OCI-LY7 (cell line): ENCODE measurements at regions not wholly inside any gene's neighbourhood (a gene's known extent, or its start where the extent isn't known, plus 50 kb on each side); places are given as distances from the start of the nearest gene placed in this dataset.

Experiments used
- BruUV-seq: library from RNA; stranded (reverse); fragments of 400-500 nt; replicated peaks from 2 replicates; lab custom pipeline; 2021; lab: Mats Ljungman, UMichigan
- CTCF ChIA-PET: fragments of 300-600 bp; sonication (Branson Sonifier 250); formaldehyde crosslinking; loops from one replicate; lab custom pipeline; 2022; ENCODE audit warnings: antibody characterized with exemption; ENCODE audit not compliant: unreplicated experiment; lab: Charles Lee
- POLR2A ChIA-PET: fragments of 300-600 bp; sonication (Branson Sonifier 250); formaldehyde crosslinking; loops from one replicate; lab custom pipeline; 2022; ENCODE audit warnings: antibody characterized with exemption; lab: Charles Lee
- DNase-seq: peaks from one replicate; pipeline ENCODE4 v3.0.0-alpha.2; 2015; ENCODE audit warnings: low spot score
- H2AFZ ChIP-seq: fragments of 200-600 bp; sonication (generic), shearing (Covaris generic); 2 replicates; pipeline ENCODE4 v1.6.1; 2014; ENCODE audit warnings: mild to moderate bottlenecking, antibody characterized with exemption, low read length, moderate library complexity
- H3K27ac ChIP-seq: fragments of 200-600 bp; sonication (generic); 2 replicates; pipeline ENCODE4 v1.5.1; 2014; ENCODE audit warnings: mixed run types, low read depth, mild to moderate bottlenecking, moderate library complexity, low read length, inconsistent platforms; ENCODE audit not compliant: poor library complexity, severe bottlenecking
- H3K36me3 ChIP-seq: fragments of 200-600 bp; sonication (generic); 2 replicates; pipeline ENCODE4 v1.6.1; 2014; ENCODE audit warnings: mild to moderate bottlenecking, antibody characterized with exemption, low read length, moderate library complexity, mixed read lengths; ENCODE audit not compliant: insufficient read depth
- H3K4me1 ChIP-seq: fragments of 200-600 bp; sonication (generic); 2 replicates; pipeline ENCODE4 v1.5.1; 2014; ENCODE audit warnings: mild to moderate bottlenecking, low read length; ENCODE audit not compliant: insufficient read depth, poor library complexity, severe bottlenecking
- H3K4me2 ChIP-seq: fragments of 200-600 bp; sonication (generic); 2 replicates; pipeline ENCODE4 v1.6.1; 2014; ENCODE audit warnings: mild to moderate bottlenecking, low read length
- H3K4me3 ChIP-seq: fragments of 200-600 bp; sonication (generic); 2 replicates; pipeline ENCODE4 v1.5.1; 2014; ENCODE audit warnings: mild to moderate bottlenecking, low read depth, low read length; ENCODE audit not compliant: poor library complexity, severe bottlenecking
- H3K79me2 ChIP-seq: fragments of 200-600 bp; sonication (generic); 2 replicates; pipeline ENCODE4 v1.6.1; 2016; ENCODE audit warnings: low read depth, mild to moderate bottlenecking, low read length, moderate library complexity, mixed read lengths; ENCODE audit not compliant: insufficient read depth
- H3K9me2 ChIP-seq: fragments of 200-600 bp; sonication (generic); 2 replicates; pipeline ENCODE4 v1.6.1; 2016; ENCODE audit warnings: mild to moderate bottlenecking, low read length, mixed read lengths; ENCODE audit not compliant: insufficient read depth
- H3K9me3 ChIP-seq: fragments of 200-600 bp; sonication (generic); 2 replicates; pipeline ENCODE4 v1.6.1; 2014; ENCODE audit warnings: mild to moderate bottlenecking, mixed run types, low read length, mixed read lengths
- H4K20me1 ChIP-seq: fragments of 200-600 bp; sonication (generic); 2 replicates; pipeline ENCODE4 v1.6.1; 2014; ENCODE audit warnings: mild to moderate bottlenecking, antibody characterized with exemption, low read length, moderate library complexity, mixed read lengths; ENCODE audit not compliant: insufficient read depth
- EZH2phosphoT487 ChIP-seq: fragments of 200-600 bp; sonication (generic); IDR thresholded peaks from 2 replicates; pipeline ENCODE4 v1.6.1; 2018; ENCODE audit warnings: low read depth, borderline replicate concordance, mild to moderate bottlenecking, mixed run types, antibody characterized with exemption, low read length, moderate library complexity, mixed read lengths
- intact Hi-C: fragments of 100-400 bp; cut with micrococcal nuclease; formaldehyde crosslinking; loops from one replicate; pipeline ENCODE4 v1.10.0; 2022; ENCODE audit not compliant: unreplicated experiment
- TF ChIP-seq, protein P1 (sequence below): fragments of 200-600 bp; sonication (generic); conservative IDR thresholded peaks from 2 replicates; pipeline ENCODE4 v1.5.1; 2014; ENCODE audit warnings: mild to moderate bottlenecking, antibody characterized with exemption, low read length, moderate library complexity, mixed read lengths

DNA sequence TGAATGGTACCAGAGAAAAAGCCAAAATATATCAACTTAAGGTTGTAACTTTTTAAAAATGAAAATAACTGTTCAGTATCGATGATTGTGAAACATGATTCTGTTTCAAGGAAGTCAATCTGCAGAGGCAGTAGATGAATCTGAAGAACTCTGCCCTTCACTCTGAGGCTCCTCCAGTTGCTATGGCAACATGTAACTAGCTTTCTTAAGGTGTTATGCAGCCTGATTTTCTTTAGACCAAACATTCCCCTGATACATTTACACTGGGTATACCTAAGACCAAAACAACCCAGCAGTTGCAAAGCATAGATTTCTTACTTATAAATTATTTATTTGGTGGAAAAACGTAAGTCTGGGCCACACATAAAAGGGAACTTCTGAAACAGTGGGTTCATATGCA is 133.6 kb upstream of the RASGEF1B start:
- intact Hi-C loops = loop anchor here (10.0 kb wide), 1 partner anchor 240 kb away; no protein-coding TSS in a partner anchor
- Histone ChIP-seq H4K20me1 (no peaks in the 10 kb centered on the region), H3K36me3 (no peaks in the 10 kb centered on the region), H3K9me3 (no peaks in the 10 kb centered on the region), H3K4me2 (peak overlapping the region; percentile 66; the same call in 1 of the 2 replicates), H3K9me2 (no peaks in the 10 kb centered on the region), H2AFZ (peak overlapping the region; percentile 89; the same call in 1 of the 2 replicates), H3K4me3 (no peak overlapping the region), H3K27ac (no peak overlapping the region), H3K79me2 (no peaks in the 10 kb centered on the region), H3K4me1 (peaks cover 50% of the 10 kb centered on the region)
- CTCF ChIA-PET = no interaction called here
- TF ChIP-seq, protein P1, sequence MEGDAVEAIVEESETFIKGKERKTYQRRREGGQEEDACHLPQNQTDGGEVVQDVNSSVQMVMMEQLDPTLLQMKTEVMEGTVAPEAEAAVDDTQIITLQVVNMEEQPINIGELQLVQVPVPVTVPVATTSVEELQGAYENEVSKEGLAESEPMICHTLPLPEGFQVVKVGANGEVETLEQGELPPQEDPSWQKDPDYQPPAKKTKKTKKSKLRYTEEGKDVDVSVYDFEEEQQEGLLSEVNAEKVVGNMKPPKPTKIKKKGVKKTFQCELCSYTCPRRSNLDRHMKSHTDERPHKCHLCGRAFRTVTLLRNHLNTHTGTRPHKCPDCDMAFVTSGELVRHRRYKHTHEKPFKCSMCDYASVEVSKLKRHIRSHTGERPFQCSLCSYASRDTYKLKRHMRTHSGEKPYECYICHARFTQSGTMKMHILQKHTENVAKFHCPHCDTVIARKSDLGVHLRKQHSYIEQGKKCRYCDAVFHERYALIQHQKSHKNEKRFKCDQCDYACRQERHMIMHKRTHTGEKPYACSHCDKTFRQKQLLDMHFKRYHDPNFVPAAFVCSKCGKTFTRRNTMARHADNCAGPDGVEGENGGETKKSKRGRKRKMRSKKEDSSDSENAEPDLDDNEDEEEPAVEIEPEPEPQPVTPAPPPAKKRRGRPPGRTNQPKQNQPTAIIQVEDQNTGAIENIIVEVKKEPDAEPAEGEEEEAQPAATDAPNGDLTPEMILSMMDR = no peak
- no peak for TF ChIP-seq EZH2phosphoT487
- no TSS peak for BruUV-seq
- DNase-seq = peak; percentile 57
- POLR2A ChIA-PET = interaction anchor here (1.0 to 2.4 kb wide), 4 partner anchors 14 to 43 kb away, joined by 4 to 8 read pairs (median 6); no protein-coding TSS in a partner anchor

DNA sequence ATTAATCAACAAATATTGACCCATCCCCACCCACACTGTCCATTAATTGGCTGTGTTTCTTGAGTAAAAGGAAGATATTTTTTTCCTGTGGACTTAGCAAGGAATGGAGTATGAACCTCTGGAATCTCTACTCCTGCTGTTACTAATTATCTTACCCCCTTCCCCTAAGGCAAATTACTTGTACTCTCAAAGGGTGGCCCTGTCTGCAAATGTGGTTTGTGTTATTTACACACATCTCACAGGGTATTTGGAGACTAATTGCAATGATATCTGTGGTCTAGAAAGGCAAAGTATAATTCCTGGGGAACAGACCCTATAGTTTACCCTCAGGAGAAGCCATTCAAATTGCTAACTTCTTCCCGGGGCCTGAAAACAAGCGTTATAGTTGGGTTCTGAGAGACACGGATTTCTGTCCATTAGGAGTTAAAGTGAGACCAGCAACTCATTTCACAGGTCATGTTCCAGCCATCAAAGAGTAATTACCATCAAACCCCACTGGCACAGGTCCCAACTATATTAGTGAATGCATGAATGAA is 133.0 kb upstream of the RASGEF1B start:
- no peaks in the 10 kb centered on the region for H3K9me2 ChIP-seq
- intact Hi-C loops = loop anchor here (10.0 kb wide), 1 partner anchor 240 kb away; no protein-coding TSS in a partner anchor
- no peaks in the 10 kb centered on the region for H3K9me3 ChIP-seq
- BruUV-seq = no TSS peak
- no peak for DNase-seq
- H3K27ac ChIP-seq = no peak overlapping the region
- H3K4me3 ChIP-seq = no peak overlapping the region
- H3K79me2 ChIP-seq = no peaks in the 10 kb centered on the region
- ChIA-PET POLR2A (interaction anchor here (1.5 to 2.4 kb wide), 2 partner anchors 13 to 40 kb away, joined by 4 to 7 read pairs; no protein-coding TSS in a partner anchor), CTCF (no interaction called here)
- peak overlapping the region; percentile 89; the same call in 1 of the 2 replicates for H2AFZ ChIP-seq
- no peaks in the 10 kb centered on the region for H3K36me3 ChIP-seq
- H3K4me1 ChIP-seq = peaks cover 45% of the 10 kb centered on the region
- peak overlapping the region; percentile 66; the same call in 1 of the 2 replicates for H3K4me2 ChIP-seq
- no peaks in the 10 kb centered on the region for H4K20me1 ChIP-seq
- TF ChIP-seq EZH2phosphoT487 = no peak
- TF ChIP-seq, protein P1 = no peak

DNA sequence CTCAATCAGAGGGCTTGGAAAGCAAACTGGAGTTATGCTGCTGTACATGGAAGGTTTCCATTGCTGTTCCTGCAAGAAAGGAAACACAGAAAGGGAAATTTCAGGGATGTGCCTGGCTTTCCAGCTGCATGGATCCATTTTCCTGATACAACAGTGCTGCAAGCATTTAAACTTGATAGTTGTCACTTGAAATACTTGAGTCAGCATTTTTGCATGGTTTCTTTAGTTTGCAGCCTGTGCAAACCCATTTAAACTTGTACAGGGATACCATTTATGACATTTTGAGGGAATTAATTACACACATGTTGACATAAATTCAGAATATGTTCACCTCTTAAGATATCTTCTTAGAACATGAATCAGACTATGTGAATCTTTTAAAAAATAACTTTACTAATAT is 131.1 kb upstream of the RASGEF1B start:
- Histone ChIP-seq H4K20me1 (no peaks in the 10 kb centered on the region), H3K79me2 (no peaks in the 10 kb centered on the region), H3K9me2 (no peaks in the 10 kb centered on the region), H3K9me3 (peaks cover 11% of the 10 kb centered on the region; the same call in 1 of the 2 replicates), H3K27ac (no peak overlapping the region), H3K36me3 (no peaks in the 10 kb centered on the region; the same call in 1 of the 2 replicates), H2AFZ (no peak overlapping the region), H3K4me3 (no peak overlapping the region), H3K4me1 (peaks cover 30% of the 10 kb centered on the region), H3K4me2 (no peak overlapping the region)
- no TSS peak for BruUV-seq
- ChIA-PET POLR2A (no interaction called here), CTCF (no interaction called here)
- TF ChIP-seq, protein P1 = no peak
- TF ChIP-seq EZH2phosphoT487 = no peak
- no peak for DNase-seq
- intact Hi-C loops = loop anchor here (10.0 kb wide), 1 partner anchor 242 kb away; no protein-coding TSS in a partner anchor
